ENCODE measurements at regions not wholly inside any gene's neighbourhood (a gene's known extent, or its start where the extent isn't known, plus 50 kb on each side); places are given as distances from the start of the nearest gene placed in this dataset.

DNA sequence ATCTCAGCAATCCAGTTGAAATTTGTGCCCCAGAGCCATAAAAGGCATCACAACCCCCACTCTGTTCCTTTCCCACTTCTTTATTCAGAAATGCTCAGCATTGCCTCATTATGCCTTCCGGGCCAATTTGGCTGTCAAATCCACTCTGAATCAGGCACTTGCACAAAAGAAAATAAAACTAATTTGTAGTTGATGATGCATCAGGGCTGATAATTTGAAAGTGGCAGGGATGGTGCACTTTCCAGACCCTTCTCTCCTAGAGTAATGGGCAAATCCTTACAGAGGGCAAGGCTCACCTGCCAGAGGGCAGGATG is 147.9 kb upstream of the PDE1C start:
- TF ChIP-seq POLR2AphosphoS5 (IDR thresholded peaks at IDR 0.05; ENCODE audit: low read length) (no peak), CBX3 (IDR thresholded peaks at IDR 0.05; ENCODE audit: borderline replicate concordance, low read depth) (no peak), NR2C2 (IDR thresholded peaks at IDR 0.05; ENCODE audit: borderline replicate concordance, control insufficient read depth, insufficient read length, low read depth) (no peak), CREB1 (IDR thresholded peaks at IDR 0.05; ENCODE audit: low read depth) (no peak), RBBP5 (conservative IDR thresholded peaks at IDR 0.05) (no peak), RCOR1 (conservative IDR thresholded peaks at IDR 0.05; ENCODE audit: low read depth, low read length) (no peak), RELA (IDR thresholded peaks at IDR 0.05; ENCODE audit: borderline replicate concordance, partially characterized antibody) (no peak)
- TF ChIP-seq, protein P1, sequence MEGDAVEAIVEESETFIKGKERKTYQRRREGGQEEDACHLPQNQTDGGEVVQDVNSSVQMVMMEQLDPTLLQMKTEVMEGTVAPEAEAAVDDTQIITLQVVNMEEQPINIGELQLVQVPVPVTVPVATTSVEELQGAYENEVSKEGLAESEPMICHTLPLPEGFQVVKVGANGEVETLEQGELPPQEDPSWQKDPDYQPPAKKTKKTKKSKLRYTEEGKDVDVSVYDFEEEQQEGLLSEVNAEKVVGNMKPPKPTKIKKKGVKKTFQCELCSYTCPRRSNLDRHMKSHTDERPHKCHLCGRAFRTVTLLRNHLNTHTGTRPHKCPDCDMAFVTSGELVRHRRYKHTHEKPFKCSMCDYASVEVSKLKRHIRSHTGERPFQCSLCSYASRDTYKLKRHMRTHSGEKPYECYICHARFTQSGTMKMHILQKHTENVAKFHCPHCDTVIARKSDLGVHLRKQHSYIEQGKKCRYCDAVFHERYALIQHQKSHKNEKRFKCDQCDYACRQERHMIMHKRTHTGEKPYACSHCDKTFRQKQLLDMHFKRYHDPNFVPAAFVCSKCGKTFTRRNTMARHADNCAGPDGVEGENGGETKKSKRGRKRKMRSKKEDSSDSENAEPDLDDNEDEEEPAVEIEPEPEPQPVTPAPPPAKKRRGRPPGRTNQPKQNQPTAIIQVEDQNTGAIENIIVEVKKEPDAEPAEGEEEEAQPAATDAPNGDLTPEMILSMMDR (IDR thresholded peaks at IDR 0.05 in 2 of 3, conservative IDR thresholded peaks at IDR 0.05 in 1 of 3; ENCODE audit: control insufficient read depth in 2 of 3, extremely low read depth in 1 of 3, insufficient read depth in 1 of 3, low read depth in 3 of 3, low read length in 3 of 3): no peak
